Astrocyte (in vitro differentiated cells and primary cell): ENCODE measurements at regions not wholly inside any gene's neighbourhood (a gene's known extent, or its start where the extent isn't known, plus 50 kb on each side); places are given as distances from the start of the nearest gene placed in this dataset.

Experiments
- DNase-seq: peaks from one replicate; pipeline ENCODE4 v3.0.0-alpha.2; 2010; ENCODE audit warnings: low read depth
- FAIRE-seq: peaks from 2 replicates; lab custom pipeline; 2011; peaks lifted over from hg19 to GRCh38; lab: Jason Lieb, UNC
- H2AFZ ChIP-seq: 2 replicates; pipeline ENCODE4 v1.6.0; 2012; ENCODE audit warnings: low read depth, low read length, inconsistent platforms
- H3K27ac ChIP-seq: 2 replicates; pipeline ENCODE4 v1.5.1; 2011; ENCODE audit warnings: low read depth, low read length, inconsistent platforms
- H3K27me3 ChIP-seq: 2 replicates; pipeline ENCODE4 v1.6.0; 2011; ENCODE audit warnings: low read length, inconsistent platforms; ENCODE audit not compliant: insufficient read depth
- H3K36me3 ChIP-seq: 2 replicates; pipeline ENCODE4 v1.5.1; 2011; ENCODE audit warnings: low read length, inconsistent platforms; ENCODE audit not compliant: insufficient read depth
- H3K4me1 ChIP-seq: 2 replicates; pipeline ENCODE4 v1.5.1; 2011; ENCODE audit warnings: low read length, inconsistent platforms; ENCODE audit not compliant: insufficient read depth
- H3K4me2 ChIP-seq: 2 replicates; pipeline ENCODE4 v1.6.0; 2012; ENCODE audit warnings: low read length, inconsistent platforms
- H3K4me3 ChIP-seq: 2 replicates; pipeline ENCODE4 v1.5.1; 2011; ENCODE audit warnings: low read depth, mild to moderate bottlenecking, low read length, inconsistent platforms; ENCODE audit not compliant: insufficient read depth
- H3K79me2 ChIP-seq: 2 replicates; pipeline ENCODE4 v1.6.0; 2012; ENCODE audit warnings: mild to moderate bottlenecking, low read length, inconsistent platforms; ENCODE audit not compliant: insufficient read depth
- H3K9ac ChIP-seq: 2 replicates; pipeline ENCODE4 v1.6.0; 2012; ENCODE audit warnings: mild to moderate bottlenecking, low read length, inconsistent platforms
- H3K9me3 ChIP-seq: 2 replicates; pipeline ENCODE4 v1.5.1; 2012; ENCODE audit warnings: low read depth, mild to moderate bottlenecking, low read length, inconsistent platforms; ENCODE audit not compliant: insufficient read depth
- H4K20me1 ChIP-seq: 2 replicates; pipeline ENCODE4 v1.6.0; 2012; ENCODE audit warnings: low read length, inconsistent platforms; ENCODE audit not compliant: insufficient read depth
- H3K27ac Mint-ChIP-seq: one replicate; pipeline ENCODE4 v1.8.0; 2021; ENCODE audit warnings: mild to moderate bottlenecking, mixed read lengths; ENCODE audit not compliant: unreplicated experiment
- H3K27me3 Mint-ChIP-seq: one replicate; pipeline ENCODE4 v1.8.0; 2021; ENCODE audit warnings: low read depth, mixed read lengths; ENCODE audit not compliant: unreplicated experiment
- H3K36me3 Mint-ChIP-seq: one replicate; pipeline ENCODE4 v1.8.0; 2021; ENCODE audit warnings: low read depth, mixed read lengths; ENCODE audit not compliant: unreplicated experiment
- H3K4me1 Mint-ChIP-seq: one replicate; pipeline ENCODE4 v1.8.0; 2021; ENCODE audit warnings: low read depth, mixed read lengths; ENCODE audit not compliant: unreplicated experiment
- H3K4me3 Mint-ChIP-seq: one replicate; pipeline ENCODE4 v1.8.0; 2021; ENCODE audit warnings: mild to moderate bottlenecking, moderate library complexity, mixed read lengths; ENCODE audit not compliant: unreplicated experiment
- H3K9me3 Mint-ChIP-seq: one replicate; pipeline ENCODE4 v1.8.0; 2021; ENCODE audit warnings: mild to moderate bottlenecking, mixed read lengths; ENCODE audit not compliant: unreplicated experiment
- CTCF ChIP-seq: IDR thresholded peaks from 2 replicates; pipeline ENCODE4 v1.5.1; 2011; ENCODE audit warnings: low read depth, mild to moderate bottlenecking, inconsistent platforms, low read length, moderate library complexity; ENCODE audit not compliant: insufficient read depth
- EZH2 ChIP-seq: IDR thresholded peaks from 2 replicates; pipeline ENCODE4 v1.6.1; 2012; ENCODE audit warnings: mild to moderate bottlenecking, low read length, inconsistent platforms; ENCODE audit not compliant: insufficient read depth

DNA sequence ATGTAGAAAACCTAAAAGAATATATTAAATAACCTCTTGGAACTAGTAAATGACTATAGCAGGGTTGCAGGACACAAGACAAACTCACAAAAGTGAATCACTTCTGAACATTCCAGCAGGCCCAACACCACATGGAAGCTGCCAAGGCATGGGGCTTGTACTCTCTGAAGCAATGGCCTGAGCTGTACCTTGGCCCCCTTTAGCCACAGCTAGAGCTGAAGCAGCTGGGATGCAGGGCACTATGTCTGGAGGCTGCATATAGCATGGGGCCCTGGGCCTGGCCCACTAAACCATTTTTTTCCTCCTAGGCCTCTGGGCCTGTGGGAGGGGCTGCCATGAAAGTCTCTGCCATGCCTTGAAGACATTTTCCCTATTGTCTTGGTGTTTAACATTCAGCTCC is 1067.3 kb downstream of the LRFN5 start:
- TF ChIP-seq CTCF (no peak), EZH2 (no peak)
- no peaks in the 10 kb centered on the region for H3K36me3 Mint-ChIP-seq
- no peak overlapping the region for H3K27ac Mint-ChIP-seq
- H3K27me3 Mint-ChIP-seq, result no peaks in the 10 kb centered on the region
- Histone ChIP-seq H2AFZ (no peak overlapping the region), H4K20me1 (no peaks in the 10 kb centered on the region), H3K9ac (no peak overlapping the region), H3K9me3 (no peaks in the 10 kb centered on the region), H3K27me3 (no peaks in the 10 kb centered on the region), H3K36me3 (no peaks in the 10 kb centered on the region), H3K79me2 (no peaks in the 10 kb centered on the region), H3K27ac (no peak overlapping the region), H3K4me2 (no peak overlapping the region), H3K4me1 (no peaks in the 10 kb centered on the region), H3K4me3 (no peak overlapping the region)
- DNase-seq, result no peak
- no peak overlapping the region for H3K4me3 Mint-ChIP-seq
- H3K9me3 Mint-ChIP-seq, result no peaks in the 10 kb centered on the region
- FAIRE-seq, result no peak
- no peaks in the 10 kb centered on the region for H3K4me1 Mint-ChIP-seq

- no peaks in the 10 kb centered on the region for H3K4me1 ChIP-seq
- no peaks in the 10 kb centered on the region for H3K27me3 ChIP-seq
- no peaks in the 10 kb centered on the region for H3K4me1 Mint-ChIP-seq
- no peaks in the 10 kb centered on the region for H3K9me3 ChIP-seq
- no peak overlapping the region for H3K4me2 ChIP-seq
- no peak overlapping the region for H3K27ac ChIP-seq
- no peaks in the 10 kb centered on the region for H3K79me2 ChIP-seq
- H3K36me3 Mint-ChIP-seq, result no peaks in the 10 kb centered on the region
- no peak overlapping the region for H3K27ac Mint-ChIP-seq
- no peak for DNase-seq
- TF ChIP-seq CTCF (no peak), EZH2 (no peak)
- H3K9ac ChIP-seq, result no peak overlapping the region
- H3K36me3 ChIP-seq, result no peaks in the 10 kb centered on the region
- no peak overlapping the region for H3K4me3 ChIP-seq
- H3K27me3 Mint-ChIP-seq, result no peaks in the 10 kb centered on the region
- H2AFZ ChIP-seq, result no peak overlapping the region
- no peaks in the 10 kb centered on the region for H3K9me3 Mint-ChIP-seq
- FAIRE-seq, result no peak
- H3K4me3 Mint-ChIP-seq, result no peak overlapping the region
- H4K20me1 ChIP-seq, result no peaks in the 10 kb centered on the region
Observed at GRCh38 chr14:42671636-42672035, 1065.0 kb downstream of the LRFN5 start.

- no peak for DNase-seq
- Histone ChIP-seq H3K4me3 (no peak overlapping the region), H3K36me3 (no peaks in the 10 kb centered on the region), H3K27ac (no peak overlapping the region), H3K4me1 (no peaks in the 10 kb centered on the region), H3K4me2 (no peak overlapping the region), H3K9ac (no peak overlapping the region), H2AFZ (no peak overlapping the region), H3K27me3 (no peaks in the 10 kb centered on the region), H3K9me3 (no peaks in the 10 kb centered on the region), H4K20me1 (no peaks in the 10 kb centered on the region), H3K79me2 (no peaks in the 10 kb centered on the region)
- Mint-ChIP-seq H3K4me3 (no peak overlapping the region), H3K27me3 (no peaks in the 10 kb centered on the region), H3K4me1 (no peaks in the 10 kb centered on the region), H3K27ac (no peak overlapping the region), H3K9me3 (no peaks in the 10 kb centered on the region), H3K36me3 (no peaks in the 10 kb centered on the region)
- TF ChIP-seq CTCF (no peak), EZH2 (no peak)
- FAIRE-seq, result no peak
Observed at GRCh38 chr14:42665083-42665482, 1058.4 kb downstream of the LRFN5 start.
